Medulla oblongata (tissue), 1 donor: ENCODE measurements at regions not wholly inside any gene's neighbourhood (a gene's known extent, or its start where the extent isn't known, plus 50 kb on each side); places are given as distances from the start of the nearest gene placed in this dataset.
A peak's percentile ranks its signal among the peaks of the same experiment; 100 is the strongest.
"Not testable (repeated sequence)": the region's sequence is repeated elsewhere in the genome, so short reads cannot be mapped to it uniquely, and the experiment has no call there.

ENCODE experiments used
- DNase-seq: peaks from one replicate; pipeline ENCODE4 v3.0.0-alpha.2; 2015; ENCODE audit errors: extremely low spot score

DNA sequence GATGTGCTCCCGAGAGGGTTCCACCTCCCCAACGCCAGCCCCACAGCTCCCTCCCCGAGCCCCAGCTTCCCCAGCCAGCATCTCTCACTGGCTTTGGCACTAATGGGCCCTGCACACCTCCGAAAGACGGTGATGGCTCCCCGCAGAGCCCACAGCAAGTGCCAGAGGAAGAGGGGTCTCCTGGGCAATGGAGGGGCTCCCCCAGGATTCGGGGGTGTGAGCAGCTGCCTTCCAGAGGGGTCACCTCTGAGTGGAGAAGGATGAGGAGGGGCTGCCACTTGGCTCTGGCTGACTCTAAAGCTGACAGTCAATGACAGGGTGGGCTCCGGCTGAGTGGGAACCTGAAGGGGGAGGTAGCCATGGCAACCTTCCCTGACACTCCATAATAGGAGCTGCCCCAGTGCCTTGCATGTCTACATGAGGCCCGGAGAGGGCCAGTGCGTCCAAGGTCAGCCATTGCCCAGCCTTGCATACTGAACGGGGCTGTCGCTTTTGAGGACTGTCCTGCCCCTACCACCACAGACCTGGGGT is 98.6 kb upstream of the SYT13 start:
- DNase-seq: no peak

DNA sequence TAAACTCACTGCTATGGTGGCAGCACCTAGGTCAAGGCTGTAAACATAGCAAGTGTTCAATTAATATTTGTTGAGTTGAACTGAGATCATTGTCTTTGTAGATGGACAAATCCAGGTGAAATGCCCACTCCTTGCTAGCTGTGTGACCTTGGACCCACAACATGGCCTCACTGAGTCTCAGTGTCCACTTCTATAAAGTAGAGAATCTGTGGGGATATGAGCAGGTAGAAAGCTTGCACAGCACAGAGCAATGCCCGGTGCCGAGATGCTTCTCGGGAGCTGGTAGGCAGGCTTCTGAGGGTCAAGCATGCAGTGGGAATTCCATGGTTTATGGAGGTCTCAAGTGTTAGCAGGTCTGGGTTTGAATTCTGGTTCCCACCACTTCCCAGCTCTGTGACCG is 97.9 kb upstream of the SYT13 start:
- DNase-seq: no peak

DNA sequence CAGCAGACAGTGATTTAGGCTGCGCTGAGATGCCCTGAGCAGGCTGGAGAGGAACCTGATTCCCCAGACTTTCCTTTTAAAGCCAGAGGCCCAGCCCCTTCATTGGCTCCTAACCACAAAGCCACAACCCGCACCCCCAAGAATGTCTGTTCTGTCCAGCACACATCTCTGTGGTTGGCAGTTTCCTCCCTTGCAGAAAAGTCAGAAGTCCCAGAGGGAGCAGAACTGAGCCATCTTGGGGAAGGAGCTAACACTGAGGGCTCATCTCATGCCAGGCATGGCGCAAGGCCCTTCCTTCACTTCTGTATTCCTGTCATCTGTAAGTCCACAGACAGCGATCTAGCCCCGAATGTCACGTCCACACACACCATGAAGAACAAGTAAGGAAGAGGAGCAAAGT is 97.1 kb upstream of the SYT13 start:
- DNase-seq: peak; percentile 56

- DNase-seq: no peak
Measured at GRCh38 chr11:45382133-45382878, 96.2 kb upstream of the SYT13 start.

- no peak for DNase-seq
Measured at GRCh38 chr11:45379162-45379863, 93.2 kb upstream of the SYT13 start.

- DNase-seq: no peak
Measured at GRCh38 chr11:45378516-45378915, 92.4 kb upstream of the SYT13 start.

DNA sequence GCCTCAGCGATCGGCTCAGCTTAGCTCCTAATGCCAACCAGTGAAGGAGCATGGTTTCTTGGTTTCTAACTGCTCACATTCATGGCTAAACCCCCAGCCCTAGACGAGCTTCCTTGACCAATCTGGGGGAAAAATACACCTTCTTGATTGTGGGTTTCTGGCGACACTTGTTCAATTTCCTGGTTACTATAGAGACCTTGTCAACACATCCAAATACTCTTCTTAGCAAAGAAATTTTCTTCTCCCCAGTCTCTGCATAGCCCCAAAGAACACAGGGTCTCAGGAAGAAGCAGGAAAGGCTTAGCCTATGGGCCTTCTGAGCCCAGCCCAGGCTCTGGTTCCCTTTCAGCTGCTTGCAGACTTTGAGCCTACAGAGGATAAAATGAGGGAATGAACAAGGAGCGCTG is 88.5 kb upstream of the SYT13 start:
- no peak for DNase-seq

DNA sequence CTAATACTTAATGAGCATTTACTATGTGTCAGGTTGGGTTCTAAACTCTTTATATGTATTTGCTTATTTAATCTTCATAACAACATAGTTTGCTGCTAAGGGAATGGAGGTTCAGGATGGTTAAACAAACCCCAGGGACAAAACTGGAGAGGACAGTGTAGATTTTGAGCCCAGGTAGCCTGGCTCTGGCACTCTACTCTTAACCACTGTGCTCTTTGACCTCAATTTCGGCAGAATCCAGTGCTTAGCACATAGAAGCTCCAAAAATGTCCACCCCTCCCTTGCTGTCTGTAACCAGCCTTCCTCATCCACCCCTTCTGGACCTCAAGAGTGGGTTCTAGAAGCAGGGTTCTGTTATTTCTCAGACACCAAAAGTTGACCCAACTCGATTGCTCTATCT is 88.0 kb upstream of the SYT13 start:
- no peak for DNase-seq

DNA sequence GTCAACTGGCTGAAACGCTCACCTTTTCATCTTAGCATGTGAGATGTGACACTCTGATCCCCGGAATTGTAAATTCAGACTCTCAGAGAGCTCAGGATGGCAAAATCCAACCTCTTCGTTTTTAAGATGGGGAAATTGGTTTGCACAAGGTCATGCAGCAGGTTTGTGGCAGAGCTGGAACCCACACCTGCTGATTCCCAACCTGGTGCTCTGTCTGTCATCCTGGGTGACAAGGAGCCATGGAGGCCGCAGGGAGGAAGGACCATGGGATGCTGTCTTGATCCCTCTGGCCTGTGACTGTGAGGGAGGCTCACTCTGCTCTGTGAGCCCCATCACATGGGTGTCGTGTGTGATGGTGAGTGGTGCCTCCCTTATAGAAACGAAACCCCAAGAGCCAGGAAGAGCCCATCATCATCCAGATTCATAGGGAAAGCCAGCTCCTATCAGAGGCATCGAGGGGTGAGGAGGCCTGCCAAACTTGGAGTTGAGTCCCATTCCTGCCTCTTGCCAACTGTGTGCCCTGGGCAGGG is 87.4 kb upstream of the SYT13 start:
- no peak for DNase-seq

DNA sequence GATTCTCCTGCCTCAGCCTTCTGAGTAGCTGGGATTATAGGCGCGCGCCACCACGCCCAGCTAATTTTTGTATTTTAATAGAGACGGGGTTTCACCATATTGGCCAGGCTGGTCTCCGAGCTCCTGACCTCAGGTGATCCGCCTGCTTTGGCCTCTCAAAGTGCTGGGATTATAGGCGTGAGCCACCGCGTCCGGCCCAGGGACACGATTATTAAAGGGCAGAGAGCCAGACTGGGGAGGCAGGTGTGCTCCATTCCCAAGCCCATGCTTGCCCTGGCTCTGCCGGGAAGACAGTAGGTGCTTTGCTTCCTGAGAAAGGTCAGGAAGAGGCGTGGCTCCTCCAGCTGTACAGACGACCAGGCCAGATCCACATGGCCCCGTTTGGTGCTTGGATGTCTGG is 86.3 kb upstream of the SYT13 start:
- not testable (repeated sequence) for DNase-seq

GRCh38 chr11:45371251-45372115 is 85.3 kb upstream of the SYT13 start:
- peak; percentile 78 for DNase-seq

GRCh38 chr11:45369313-45369712 is 83.2 kb upstream of the SYT13 start:
- peak; percentile 14 for DNase-seq

DNA sequence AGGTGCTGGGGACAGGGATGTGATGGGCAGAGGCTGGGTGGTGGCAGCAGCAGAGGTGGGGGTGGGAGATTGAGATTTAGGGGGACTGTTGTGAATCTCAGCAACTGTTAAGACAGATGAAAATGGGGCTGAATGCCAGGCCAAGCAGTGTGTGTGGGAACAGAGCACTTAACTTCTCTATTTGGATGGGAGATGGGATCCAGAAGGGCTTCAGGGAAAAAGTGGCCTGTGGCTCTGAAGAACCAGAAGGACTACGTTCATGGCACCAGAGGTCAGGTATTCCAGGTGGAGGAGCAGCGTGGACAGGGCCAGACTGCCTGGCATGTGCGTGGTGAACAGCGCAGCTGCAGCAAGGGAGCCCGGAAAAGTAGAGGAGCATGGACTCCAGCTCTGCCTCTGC is 82.6 kb upstream of the SYT13 start:
- DNase-seq: no peak

DNA sequence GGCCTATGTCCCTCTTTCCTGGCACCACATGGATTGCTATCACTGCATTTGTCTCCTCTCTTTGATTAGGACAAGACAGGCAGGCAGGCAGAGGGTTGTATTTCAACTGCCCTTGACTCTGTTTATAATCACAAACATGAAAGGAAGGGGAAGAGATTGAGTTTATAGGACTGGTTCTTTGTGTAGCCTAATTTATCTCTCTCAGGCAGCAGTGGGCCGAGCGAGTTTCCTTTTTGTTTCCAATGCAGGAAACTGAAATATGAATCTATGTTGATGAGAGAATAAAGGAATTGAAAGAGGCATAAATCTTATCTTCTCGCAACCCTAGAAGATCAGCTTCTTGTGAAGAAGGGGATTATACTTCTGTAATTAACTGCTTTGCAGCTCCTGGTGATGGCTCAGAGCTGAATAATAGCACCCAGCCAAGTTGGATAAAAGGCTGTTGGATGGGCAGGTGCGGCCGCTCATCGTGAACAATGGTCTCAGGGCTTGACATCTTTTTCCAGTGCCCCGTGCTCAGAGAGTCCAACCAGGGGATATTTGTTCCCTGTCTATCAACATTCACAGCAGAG is 80.6 kb upstream of the SYT13 start:
- no peak for DNase-seq

DNA sequence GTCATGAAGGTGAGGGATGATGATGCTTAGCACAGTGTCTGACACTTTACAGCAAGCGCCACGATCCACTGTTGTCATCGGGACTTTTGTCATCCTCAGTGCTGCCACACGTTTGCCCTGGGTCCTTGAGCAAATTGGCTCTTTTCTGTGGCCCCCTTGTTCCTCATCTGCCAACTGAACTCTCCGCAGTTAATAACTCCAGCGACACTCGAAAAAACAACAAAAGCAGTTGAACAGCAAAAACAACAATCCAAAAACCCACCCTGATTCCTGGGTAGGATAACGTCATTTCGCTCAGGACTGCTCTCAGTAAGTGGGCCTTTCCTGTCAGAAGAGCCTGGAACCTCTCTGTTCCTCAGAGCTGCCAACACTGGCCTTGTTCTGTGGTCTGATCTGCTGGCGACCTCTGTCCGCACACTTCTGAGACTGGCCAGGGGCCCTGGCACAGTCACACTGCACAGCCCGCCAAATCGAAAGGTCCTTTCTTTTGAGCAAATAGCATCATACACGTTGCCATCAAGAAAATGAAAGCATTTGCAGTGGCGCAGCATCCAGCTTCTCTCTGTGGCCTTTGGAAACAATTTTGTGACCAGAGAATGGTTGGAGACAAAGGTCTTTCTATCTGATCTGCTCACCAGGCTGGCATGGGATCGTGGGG is 79.9 kb upstream of the SYT13 start:
- peak; percentile 63 for DNase-seq

DNA sequence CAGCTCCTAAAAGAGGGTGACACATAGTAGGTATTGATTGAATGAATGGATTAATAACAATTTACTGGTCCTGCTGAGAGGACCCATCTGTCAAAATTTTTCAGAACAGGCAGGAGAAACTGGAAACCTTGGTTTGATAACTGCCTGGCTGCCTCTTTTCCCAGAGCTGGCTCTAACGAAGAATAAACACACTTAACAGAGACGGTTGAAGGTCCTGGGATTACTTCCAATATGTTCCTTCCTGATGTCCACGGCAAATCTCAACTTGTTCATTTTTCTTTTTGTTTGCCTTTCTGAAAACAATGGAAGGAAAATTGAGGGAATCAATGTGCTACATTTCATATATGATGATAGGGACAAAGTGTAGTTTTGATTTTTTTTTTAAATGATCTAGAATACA is 76.5 kb upstream of the SYT13 start:
- no peak for DNase-seq

GRCh38 chr11:45361551-45361950 is 75.4 kb upstream of the SYT13 start:
- no peak for DNase-seq

GRCh38 chr11:45355706-45356041 is 69.5 kb upstream of the SYT13 start:
- DNase-seq: peak; percentile 13

GRCh38 chr11:45354976-45355705 is 69.0 kb upstream of the SYT13 start:
- peak; percentile 90 for DNase-seq

DNA sequence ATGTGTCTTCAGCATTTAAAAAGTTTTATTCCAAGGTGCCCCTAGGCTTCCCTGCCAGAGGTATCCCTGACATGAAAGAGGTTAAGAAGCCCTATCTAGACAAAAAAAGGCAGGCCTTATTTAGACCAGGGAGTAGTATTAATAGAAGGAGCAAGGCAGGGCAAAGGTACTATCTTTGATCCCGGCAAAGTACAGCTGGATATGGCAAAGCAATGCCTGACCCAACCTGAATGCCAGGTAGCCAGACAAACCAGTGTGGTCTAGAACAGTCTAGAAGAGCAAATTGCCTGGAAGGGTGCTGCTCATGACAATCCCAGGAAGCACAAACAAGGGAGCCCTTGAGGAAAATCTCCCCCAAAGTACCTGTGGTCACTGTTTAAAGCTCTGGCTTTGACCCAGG is 62.6 kb upstream of the SYT13 start:
- no peak for DNase-seq
